M059J (cell line): ENCODE measurements at regions not wholly inside any gene's neighbourhood (a gene's known extent, or its start where the extent isn't known, plus 50 kb on each side); places are given as distances from the start of the nearest gene placed in this dataset.
"Not testable (repeated sequence)": the region's sequence is repeated elsewhere in the genome, so short reads cannot be mapped to it uniquely, and the experiment has no call there.

Experiments
- DNase-seq: peaks from one replicate; pipeline ENCODE4 v3.0.0-alpha.2; 2012; ENCODE audit warnings: low read depth

- DNase-seq = peak; percentile 50
These were observed 96.2 kb upstream of the CPM start for GRCh38 chr12:69028941-69029729.

- no peak for DNase-seq
These were observed 97.3 kb upstream of the CPM start for GRCh38 chr12:69030321-69030720.

GRCh38 chr12:69036533-69036932 lies 103.6 kb upstream of the CPM start:
- no peak for DNase-seq

GRCh38 chr12:69036999-69037398 lies 104.0 kb upstream of the CPM start:
- no peak for DNase-seq

- no peak for DNase-seq
These were observed 106.9 kb upstream of the CPM start for GRCh38 chr12:69039911-69040310.

- no peak for DNase-seq
These were observed 109.6 kb upstream of the CPM start for GRCh38 chr12:69042557-69042956.

GRCh38 chr12:69042970-69043369 lies 110.0 kb upstream of the CPM start:
- no peak for DNase-seq

- no peak for DNase-seq
These were observed 111.9 kb upstream of the CPM start for GRCh38 chr12:69044887-69045286.

- no peak for DNase-seq
These were observed 112.5 kb upstream of the CPM start for GRCh38 chr12:69045430-69045829.

- DNase-seq = peak; percentile 72
These were observed 113.4 kb upstream of the CPM start for GRCh38 chr12:69046363-69046762.

GRCh38 chr12:69046920-69047319 lies 113.9 kb upstream of the CPM start:
- no peak for DNase-seq

- DNase-seq = no peak
These were observed 115.0 kb upstream of the CPM start for GRCh38 chr12:69047990-69048389.

GRCh38 chr12:69049855-69050254 lies 116.9 kb upstream of the CPM start:
- DNase-seq = not testable (repeated sequence)

GRCh38 chr12:69052613-69053408 lies 119.8 kb upstream of the CPM start:
- DNase-seq = peak; percentile 95

GRCh38 chr12:69054343-69055056 lies 121.5 kb upstream of the CPM start:
- no peak for DNase-seq

GRCh38 chr12:69055280-69055679 lies 122.3 kb upstream of the CPM start:
- DNase-seq = no peak

- DNase-seq = no peak
These were observed 122.7 kb upstream of the CPM start for GRCh38 chr12:69055706-69056105.

GRCh38 chr12:69056743-69057515 lies 124.0 kb upstream of the CPM start:
- DNase-seq = peak; percentile 60

- no peak for DNase-seq
These were observed 124.8 kb upstream of the CPM start for GRCh38 chr12:69057742-69058141.

GRCh38 chr12:69059465-69060457 lies 126.8 kb upstream of the CPM start:
- DNase-seq = peak; percentile 95
